ENCODE measurements at regions not wholly inside any gene's neighbourhood (a gene's known extent, or its start where the extent isn't known, plus 50 kb on each side); places are given as distances from the start of the nearest gene placed in this dataset.

DNA sequence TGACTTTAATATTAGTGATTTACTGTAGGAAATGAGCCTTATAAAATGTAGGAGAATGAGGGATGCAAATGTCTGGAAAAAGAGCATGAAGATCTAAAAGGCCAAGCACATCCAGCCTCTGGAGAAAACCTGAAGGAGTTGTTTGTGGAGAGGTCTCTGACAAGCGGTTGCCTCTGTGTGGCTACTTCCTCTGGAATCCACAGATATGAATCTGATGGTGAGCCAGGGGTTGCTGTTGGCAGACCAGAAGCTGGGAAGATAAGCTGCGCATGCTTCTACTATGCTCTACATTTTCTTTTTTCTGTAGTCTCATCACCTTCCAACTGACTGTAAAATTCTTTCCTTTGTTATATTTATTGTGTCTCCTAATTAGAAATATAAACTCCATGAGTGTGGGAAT is 248.6 kb downstream of the OLFM3 start:
- no peaks in the 10 kb centered on the region for H3K27me3 ChIP-seq (ENCODE audit: insufficient read depth, low read length)
- H3K4me3 ChIP-seq (ENCODE audit: low read length), result no peak overlapping the region
- H3K36me3 ChIP-seq (ENCODE audit: insufficient read depth, low read length), result no peaks in the 10 kb centered on the region
- no peaks in the 10 kb centered on the region for H3K4me1 ChIP-seq (ENCODE audit: insufficient read depth, low read length)
- H3K9me3 ChIP-seq (ENCODE audit: low read length), result no peaks in the 10 kb centered on the region
- no peak overlapping the region for H2AFZ ChIP-seq (ENCODE audit: low read depth, low read length)
